ENCODE measurements at regions not wholly inside any gene's neighbourhood (a gene's known extent, or its start where the extent isn't known, plus 50 kb on each side); places are given as distances from the start of the nearest gene placed in this dataset.
"Not testable (repeated sequence)": the region's sequence is repeated elsewhere in the genome, so short reads cannot be mapped to it uniquely, and the experiment has no call there.

DNA sequence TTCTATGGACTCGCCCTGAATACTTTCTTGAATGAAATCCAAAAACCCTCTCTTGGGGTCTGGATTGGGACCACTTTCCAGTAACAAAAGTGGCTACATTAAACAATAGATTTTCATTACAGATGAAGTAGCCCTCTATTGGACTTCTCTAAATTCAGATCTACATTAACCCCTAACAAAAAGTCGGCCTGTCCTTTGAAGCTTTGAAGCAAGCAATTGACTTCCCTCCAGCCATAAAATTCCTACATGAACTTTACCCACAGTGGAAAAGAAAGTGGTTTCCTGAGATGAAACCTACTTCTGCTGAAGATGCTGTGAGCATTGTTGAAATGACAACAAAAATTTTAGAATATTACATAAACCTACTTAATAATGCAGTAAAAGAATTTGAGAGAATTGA is 967.1 kb upstream of the ROBO1 start:
- no peak for DNase-seq (ENCODE audit: low read depth in 2 of 2)

- DNase-seq (ENCODE audit: low read depth in 2 of 2), result no peak
Observed at GRCh38 chr3:80734483-80734882, 966.7 kb upstream of the ROBO1 start.

- no peak for DNase-seq (ENCODE audit: low read depth in 2 of 2)
Observed at GRCh38 chr3:80733522-80734176, 965.9 kb upstream of the ROBO1 start.

DNA sequence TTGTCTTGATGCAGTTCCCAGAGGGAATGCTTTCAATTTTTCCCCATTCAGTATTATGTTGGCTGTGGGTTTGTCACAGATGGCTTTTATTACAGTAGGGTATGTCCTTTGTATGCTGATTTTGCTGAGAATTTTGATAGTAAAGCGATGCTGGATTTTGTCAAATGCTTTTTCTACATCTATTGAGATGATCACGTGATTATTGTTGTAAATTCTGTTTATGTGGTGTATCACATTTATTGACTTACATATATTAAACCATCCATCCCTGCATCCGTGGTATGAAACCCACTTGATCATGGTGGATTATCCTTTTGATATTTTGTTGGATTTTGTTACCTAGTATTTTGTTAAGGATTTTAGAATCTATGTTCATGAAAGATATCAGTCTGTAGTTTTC is 959.8 kb upstream of the ROBO1 start:
- not testable (repeated sequence) for DNase-seq (ENCODE audit: low read depth in 2 of 2)

DNA sequence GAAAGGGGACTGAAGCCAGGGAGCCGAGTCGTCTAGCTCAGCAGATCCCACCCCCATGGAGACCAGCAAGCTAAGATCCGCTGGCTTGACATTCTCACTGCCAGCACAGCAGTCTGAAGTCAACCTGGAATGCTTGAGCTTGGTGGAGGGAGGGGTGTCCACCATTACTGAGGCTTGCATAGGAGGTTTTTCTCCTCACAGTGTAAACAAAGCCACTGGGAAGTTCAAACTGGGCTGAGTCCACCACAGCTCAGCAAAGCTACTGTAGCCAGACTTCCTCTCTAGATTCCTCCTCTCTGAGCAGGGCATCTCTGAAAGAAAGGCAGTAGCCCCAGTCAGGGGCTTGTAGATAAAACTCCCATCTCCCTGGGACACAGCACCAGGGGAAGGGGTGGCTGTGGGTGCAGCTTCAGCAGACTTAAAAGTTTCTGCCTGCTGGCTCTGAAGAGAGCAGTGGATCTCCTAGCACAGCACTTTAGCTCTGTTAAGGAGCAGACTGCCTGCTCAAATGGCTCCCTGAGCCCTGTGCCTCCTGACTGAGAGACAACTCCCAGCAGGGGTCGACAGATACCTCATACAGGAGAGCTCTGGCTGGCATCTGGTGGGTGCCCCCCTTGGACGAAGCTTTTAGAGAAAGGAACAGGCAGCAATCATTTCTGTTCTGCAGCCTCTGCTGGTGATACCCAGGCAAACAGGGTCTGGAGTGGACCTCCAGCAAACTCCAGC is 942.0 kb upstream of the ROBO1 start:
- DNase-seq (ENCODE audit: low read depth in 2 of 2), result not testable (repeated sequence)

DNA sequence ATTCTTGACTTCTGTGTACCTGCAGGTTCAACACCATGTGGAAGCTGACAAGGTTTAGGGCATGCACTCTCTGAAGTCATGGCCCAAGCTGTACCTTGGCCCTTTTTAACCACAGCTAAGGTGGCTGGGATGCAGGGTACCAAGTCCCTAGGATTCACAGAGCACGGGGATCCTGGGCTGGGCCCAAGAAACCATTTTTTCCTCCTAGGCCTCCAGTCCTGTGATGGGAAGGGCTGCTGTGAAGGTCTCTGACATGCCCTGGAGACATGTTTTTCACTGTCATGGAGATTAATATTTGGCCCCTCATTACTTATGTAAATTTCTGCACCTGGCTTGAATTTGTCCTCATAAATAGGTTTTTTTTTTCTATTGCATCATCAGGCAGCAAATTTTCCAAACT is 937.5 kb upstream of the ROBO1 start:
- no peak for DNase-seq (ENCODE audit: low read depth in 2 of 2)

DNA sequence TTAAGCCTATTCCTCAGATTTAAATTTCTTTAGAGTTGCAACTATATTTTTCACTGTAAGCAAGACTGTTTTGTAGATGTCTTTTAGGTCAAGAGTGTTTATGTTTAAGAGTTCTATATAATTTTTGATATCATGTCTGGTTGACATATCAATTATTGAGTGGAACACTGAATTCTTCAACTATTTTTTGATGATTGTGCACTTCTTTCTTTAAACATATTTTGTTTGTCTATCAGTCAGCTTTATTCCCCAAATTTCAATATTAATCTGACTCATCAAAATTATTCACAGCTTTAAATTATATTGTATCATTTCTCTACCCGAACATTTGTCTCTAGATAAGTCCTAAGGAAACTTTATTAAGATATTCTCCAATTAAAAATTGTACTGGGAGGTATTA is 933.6 kb upstream of the ROBO1 start:
- no peak for DNase-seq (ENCODE audit: low read depth in 2 of 2)

- no peak for DNase-seq (ENCODE audit: low read depth in 2 of 2)
Observed at GRCh38 chr3:80697291-80697690, 929.5 kb upstream of the ROBO1 start.

DNA sequence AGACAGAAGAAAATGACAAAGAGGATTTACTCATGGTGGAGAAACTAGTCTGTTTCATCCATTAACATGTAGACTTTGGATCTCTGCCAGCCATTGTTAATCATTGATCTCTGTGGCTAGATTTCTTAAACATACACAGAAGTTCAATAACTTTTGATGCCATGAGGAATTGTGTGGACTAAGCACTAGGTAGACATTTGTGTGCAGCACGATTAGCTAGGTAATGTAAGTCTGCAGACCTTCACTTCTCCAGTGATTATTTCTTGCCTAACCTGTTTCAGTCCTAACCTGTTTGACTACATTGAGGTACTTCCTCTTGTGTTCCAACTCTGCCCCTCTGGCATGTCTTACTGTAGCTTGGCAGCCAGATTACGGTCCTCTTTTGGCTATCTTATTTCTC is 928.5 kb upstream of the ROBO1 start:
- no peak for DNase-seq (ENCODE audit: low read depth in 2 of 2)

DNA sequence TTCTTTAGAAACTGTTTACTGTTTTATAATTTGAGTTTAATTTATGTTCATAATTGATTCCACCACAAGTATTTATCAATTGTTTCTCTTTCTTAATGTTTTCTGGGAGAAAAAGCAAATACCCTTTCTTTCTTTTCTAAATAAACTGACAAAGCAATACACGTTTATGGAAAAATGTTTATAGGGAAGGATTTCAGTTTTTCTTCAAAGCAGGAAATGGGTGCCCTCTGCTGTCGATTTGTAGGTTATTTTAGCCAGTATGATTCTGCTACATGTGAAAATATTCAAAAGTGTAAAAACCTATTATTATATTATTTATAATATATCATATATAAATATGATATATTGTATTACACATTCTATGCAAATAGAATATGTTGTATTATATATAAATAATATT is 921.0 kb upstream of the ROBO1 start:
- DNase-seq (ENCODE audit: low read depth in 2 of 2), result no peak

DNA sequence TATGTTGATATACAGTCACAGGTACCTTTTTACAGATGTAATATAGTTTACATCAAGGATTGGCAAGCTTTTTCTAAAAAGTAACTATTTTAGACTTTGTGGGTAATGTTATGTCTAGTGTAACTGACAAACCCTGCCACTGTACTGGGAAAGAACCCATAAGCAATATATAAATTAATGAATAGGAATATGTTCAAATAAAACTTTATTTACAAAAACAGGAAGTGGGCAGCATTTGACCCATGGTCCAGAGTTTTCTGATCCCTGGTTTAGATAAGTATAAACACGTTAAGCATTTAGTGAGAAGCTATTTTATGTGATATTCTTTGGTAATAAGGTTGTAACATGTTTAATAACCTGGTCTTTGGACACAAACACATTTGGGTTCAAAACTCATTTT is 915.2 kb upstream of the ROBO1 start:
- no peak for DNase-seq (ENCODE audit: low read depth in 2 of 2)

DNA sequence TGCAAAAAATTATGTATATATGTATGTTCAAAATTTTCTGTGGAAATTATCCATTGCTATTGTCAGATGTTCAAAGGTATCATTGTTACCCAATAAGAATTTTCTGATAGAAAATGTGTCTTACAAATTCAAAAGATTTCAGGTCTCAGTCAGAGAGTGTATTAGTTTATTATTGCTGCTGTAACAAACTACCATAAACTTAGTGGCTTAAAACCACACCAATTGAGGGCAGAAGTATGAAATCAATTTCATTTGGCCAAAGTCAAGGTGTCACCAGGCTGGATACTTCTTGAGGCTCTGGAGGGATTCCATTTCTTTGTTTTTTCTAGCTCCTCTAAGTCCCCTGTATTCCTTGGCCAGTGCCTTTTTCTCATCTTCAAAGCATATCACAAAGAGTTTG is 914.4 kb upstream of the ROBO1 start:
- DNase-seq (ENCODE audit: low read depth in 2 of 2), result no peak

- DNase-seq (ENCODE audit: low read depth in 2 of 2), result no peak
Observed at GRCh38 chr3:80677796-80678195, 910.0 kb upstream of the ROBO1 start.

GRCh38 chr3:80676866-80677265 is 909.1 kb upstream of the ROBO1 start:
- DNase-seq (ENCODE audit: low read depth in 2 of 2), result no peak

- DNase-seq (ENCODE audit: low read depth in 2 of 2), result no peak
Observed at GRCh38 chr3:80676261-80676660, 908.5 kb upstream of the ROBO1 start.

DNA sequence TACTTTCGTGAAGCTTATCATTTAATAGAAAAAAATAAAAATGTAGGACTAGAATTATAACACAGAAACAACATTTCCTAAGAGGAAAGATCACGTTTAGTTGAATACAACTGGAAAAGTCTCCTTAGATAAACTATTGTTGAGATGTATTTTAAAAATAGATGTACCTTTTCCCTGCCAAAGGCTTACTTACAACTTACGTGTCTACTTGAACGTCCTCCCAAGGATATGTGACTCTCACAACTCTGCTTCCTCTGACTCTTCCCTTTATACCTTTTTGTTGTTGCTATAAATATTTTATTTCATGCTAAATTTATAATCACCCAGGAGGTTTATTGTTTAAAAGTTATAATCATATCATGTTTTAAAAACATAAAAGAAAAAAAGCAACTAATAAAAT is 908.0 kb upstream of the ROBO1 start:
- no peak for DNase-seq (ENCODE audit: low read depth in 2 of 2)

DNA sequence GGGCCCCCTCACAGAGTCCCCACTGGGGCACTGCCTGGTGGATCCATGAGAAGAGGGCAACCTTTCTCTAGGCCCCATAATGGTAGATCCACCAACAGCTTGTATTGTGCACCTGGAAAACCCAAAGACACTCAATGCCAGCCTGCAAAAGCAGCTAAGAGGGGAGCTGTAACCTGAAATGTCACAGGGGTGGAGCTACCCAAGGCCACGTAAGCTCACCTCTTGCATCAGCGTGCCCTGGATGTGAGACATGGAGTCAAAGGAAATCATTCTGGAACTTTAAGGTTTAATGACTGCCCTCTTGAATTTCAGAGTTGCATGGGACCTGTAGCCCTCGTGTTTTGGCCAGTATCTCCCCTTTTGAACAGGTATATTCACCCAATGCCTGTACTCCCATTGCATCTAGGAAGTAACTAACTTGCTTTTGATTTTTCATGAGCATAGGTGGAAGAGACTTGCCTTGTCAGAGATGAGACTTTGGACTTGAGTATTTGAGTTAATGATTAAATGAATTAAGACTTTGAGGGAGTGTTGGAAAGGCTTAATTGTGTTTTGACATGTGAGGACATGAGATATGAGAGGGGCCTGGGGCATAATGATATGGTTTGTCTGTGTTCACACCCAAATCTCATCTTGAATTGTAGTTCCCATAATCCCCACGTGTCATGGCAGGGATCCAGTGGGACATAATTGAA is 900.9 kb upstream of the ROBO1 start:
- no peak for DNase-seq (ENCODE audit: low read depth in 2 of 2)

DNA sequence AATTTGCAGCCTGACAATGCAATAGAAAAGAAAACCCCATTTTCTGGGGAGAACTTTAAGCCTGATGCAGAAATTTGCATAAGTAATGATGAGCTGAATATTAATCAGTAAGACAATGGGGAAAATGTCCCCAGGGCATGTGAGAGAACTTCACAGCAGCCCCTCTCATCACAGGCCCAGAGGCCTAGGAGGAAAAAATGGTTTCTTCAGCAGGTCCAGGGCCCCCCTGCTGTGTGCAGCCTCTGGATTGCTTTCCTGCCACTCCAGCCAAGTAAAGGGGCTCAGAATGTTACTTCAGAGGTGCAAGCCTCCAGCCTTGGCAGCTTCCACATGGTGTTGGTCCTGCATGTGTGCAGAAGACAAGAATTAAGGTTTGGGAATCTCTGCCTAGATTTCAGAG is 900.3 kb upstream of the ROBO1 start:
- DNase-seq (ENCODE audit: low read depth in 2 of 2), result no peak

GRCh38 chr3:80663426-80663825 is 895.6 kb upstream of the ROBO1 start:
- no peak for DNase-seq (ENCODE audit: low read depth in 2 of 2)

DNA sequence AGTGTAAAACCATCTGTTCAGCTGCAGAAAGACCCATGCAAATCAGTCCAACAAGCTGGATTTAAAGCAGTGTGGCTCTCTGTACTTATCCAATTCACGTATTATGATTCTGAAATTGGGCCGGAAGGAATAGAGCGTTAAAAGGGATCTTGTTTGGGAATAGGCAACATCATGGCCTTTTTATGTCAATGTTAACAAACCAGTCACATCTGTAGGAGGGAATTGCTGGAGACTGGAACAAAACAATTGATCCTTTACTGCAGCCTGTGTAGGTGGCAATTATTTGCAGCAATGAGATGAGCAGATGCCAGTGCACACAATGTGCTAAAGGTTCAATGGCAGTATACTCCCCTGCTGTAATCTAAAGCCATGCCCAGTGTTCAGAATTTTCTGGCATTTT is 887.4 kb upstream of the ROBO1 start:
- DNase-seq (ENCODE audit: low read depth in 2 of 2), result no peak

DNA sequence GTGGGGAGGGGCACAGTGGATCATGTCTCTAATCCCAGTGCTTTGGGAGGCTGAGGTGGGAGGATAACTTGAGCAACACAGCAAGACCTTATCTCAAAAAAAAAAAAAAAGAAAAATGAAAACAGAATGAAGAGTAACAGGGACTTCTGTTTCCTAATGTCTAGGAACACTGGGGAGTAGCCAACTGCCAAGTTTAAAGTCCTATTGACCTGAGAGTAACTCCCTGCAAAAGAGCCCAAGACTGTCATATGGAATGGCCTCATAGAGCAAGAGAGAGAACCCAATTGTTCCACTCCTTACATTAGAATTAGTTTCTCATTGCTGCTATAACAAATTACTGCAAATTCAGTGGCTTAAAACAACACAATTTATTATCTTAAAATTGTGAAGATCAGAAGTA is 881.4 kb upstream of the ROBO1 start:
- no peak for DNase-seq (ENCODE audit: low read depth in 2 of 2)

- DNase-seq (ENCODE audit: low read depth in 2 of 2), result no peak
Observed at GRCh38 chr3:80643421-80643820, 875.6 kb upstream of the ROBO1 start.

Measured in stimulated activated CD4-positive, alpha-beta T cell treated with anti-CD3 and anti-CD28 coated beads, Interleukin-15, amount 100 ng/mL, for 48 hours (primary cell).